H1 (cell line): ENCODE measurements at regions not wholly inside any gene's neighbourhood (a gene's known extent, or its start where the extent isn't known, plus 50 kb on each side); places are given as distances from the start of the nearest gene placed in this dataset.

Experiments
- CTCF ChIA-PET: fragments of 300-600 bp; sonication (Branson Sonifier 250); formaldehyde crosslinking; loops from one replicate; lab custom pipeline; 2021; ENCODE audit not compliant: partially characterized antibody; lab: Charles Lee
- POLR2A ChIA-PET: fragments of 300-600 bp; sonication (Branson Sonifier 250); formaldehyde crosslinking; loops from one replicate; lab custom pipeline; 2021; ENCODE audit warnings: inconsistent platforms; ENCODE audit not compliant: partially characterized antibody; lab: Charles Lee
- DNase-seq, 2 experiments: peaks; one replicate each; pipeline versions ENCODE4 v3.0.0 to v3.0.0-alpha.2; 2010 to 2022; ENCODE audit warnings: low spot score in 2 of 2, low read depth in 1 of 2, mixed read lengths in 1 of 2
- FAIRE-seq: peaks from 2 replicates; lab custom pipeline; 2011; peaks lifted over from hg19 to GRCh38; lab: Jason Lieb, UNC
- H2AFZ ChIP-seq: 2 replicates; pipeline ENCODE4 v1.8.1; 2012; ENCODE audit warnings: low read length, inconsistent platforms
- H2AK5ac ChIP-seq: 2 replicates; pipeline ENCODE4 v1.6.1; 2013; ENCODE audit warnings: low read depth, low read length
- H2BK120ac ChIP-seq: replicated peaks from 2 replicates; pipeline ENCODE3; 2013; ENCODE audit warnings: low read depth, low read length, inconsistent platforms
- H2BK12ac ChIP-seq: 2 replicates; pipeline ENCODE4 v1.6.1; 2013; ENCODE audit warnings: low read depth, low read length
- H2BK15ac ChIP-seq: 2 replicates; pipeline ENCODE4 v1.6.1; 2013; ENCODE audit warnings: low read length
- H2BK20ac ChIP-seq: 2 replicates; pipeline ENCODE4 v1.6.1; 2013; ENCODE audit warnings: low read length
- H2BK5ac ChIP-seq: 2 replicates; pipeline ENCODE4 v1.6.1; 2013; ENCODE audit warnings: low read depth, low read length
- H3K14ac ChIP-seq: 2 replicates; pipeline ENCODE4 v1.6.1; 2013; ENCODE audit warnings: inconsistent platforms; ENCODE audit not compliant: insufficient read length
- H3K18ac ChIP-seq: 2 replicates; pipeline ENCODE4 v1.6.1; 2013; ENCODE audit warnings: low read length; ENCODE audit errors: extremely low read depth
- H3K23ac ChIP-seq: 2 replicates; pipeline ENCODE4 v1.6.1; 2013; ENCODE audit warnings: inconsistent platforms; ENCODE audit not compliant: insufficient read length
- H3K23me2 ChIP-seq: 2 replicates; pipeline ENCODE4 v1.6.1; 2013; ENCODE audit warnings: low read depth, low read length
- H3K27ac ChIP-seq: 2 replicates; pipeline ENCODE4 v1.6.1; 2011; ENCODE audit warnings: low read depth, low read length, inconsistent platforms
- H3K27me3 ChIP-seq, 4 experiments: replicated peaks in 1 of 4; 1 replicate in 1 of 4; 2 replicates in 3 of 4; pipeline versions ENCODE4 v1.6.1 to v1.8.1; 2011 to 2013; ENCODE audit warnings: low read length in 3 of 4, mild to moderate bottlenecking in 3 of 4, inconsistent platforms in 2 of 4, mixed read lengths in 2 of 4, moderate library complexity in 1 of 4; ENCODE audit not compliant: control insufficient read depth in 3 of 4, insufficient read depth in 3 of 4; ENCODE audit errors: extremely low read depth in 1 of 4
- H3K36me3 ChIP-seq, 4 experiments: 2 replicates each; pipeline versions ENCODE4 v1.6.1 to v1.8.1; 2011 to 2013; ENCODE audit warnings: mild to moderate bottlenecking in 4 of 4, low read length in 3 of 4, moderate library complexity in 2 of 4, control low read depth in 1 of 4, inconsistent platforms in 1 of 4; ENCODE audit not compliant: insufficient read depth in 4 of 4, control insufficient read depth in 2 of 4
- H3K4ac ChIP-seq: replicated peaks from 2 replicates; pipeline ENCODE3; 2013; ENCODE audit warnings: low read length, low read depth, mixed read lengths, inconsistent platforms; ENCODE audit not compliant: insufficient read length
- H3K4me1 ChIP-seq, 4 experiments: replicated peaks in 1 of 4; 1 replicate in 1 of 4; 2 replicates in 3 of 4; pipeline versions ENCODE4 v1.6.1 to v1.8.1; 2011 to 2013; ENCODE audit warnings: low read length in 3 of 4, inconsistent platforms in 2 of 4, mixed read lengths in 1 of 4; ENCODE audit not compliant: insufficient read depth in 4 of 4, control insufficient read depth in 3 of 4
- H3K4me2 ChIP-seq, 2 experiments: 2 replicates each; pipeline versions ENCODE4 v1.6.1 to v1.8.1; 2011 to 2013; ENCODE audit warnings: low read depth in 2 of 2, low read length in 2 of 2, control low read depth in 1 of 2, inconsistent platforms in 1 of 2, mild to moderate bottlenecking in 1 of 2; ENCODE audit not compliant: insufficient read depth in 1 of 2
- H3K4me3 ChIP-seq, 4 experiments: fragments of 200-600, 300-600 bp in 1 of 4; sonication (generic), shearing (Covaris generic), sonication (Bioruptor Twin) in 1 of 4; 2 replicates each; pipeline versions ENCODE4 v1.5.1 to v1.8.1; 2011 to 2016; ENCODE audit warnings: low read length in 4 of 4, low read depth in 3 of 4, control low read depth in 2 of 4, inconsistent platforms in 2 of 4, mild to moderate bottlenecking in 2 of 4, mixed read lengths in 1 of 4, moderate library complexity in 1 of 4; ENCODE audit not compliant: insufficient read depth in 2 of 4; ENCODE audit errors: extremely low read depth in 1 of 4
- H3K56ac ChIP-seq: replicated peaks from 2 replicates; pipeline ENCODE3; 2013; ENCODE audit warnings: low read depth, mild to moderate bottlenecking, mixed read lengths, low read length, inconsistent platforms; ENCODE audit not compliant: insufficient read length
- H3K79me1 ChIP-seq: 2 replicates; pipeline ENCODE4 v1.6.1; 2013; ENCODE audit warnings: low read depth, low read length, control low read depth
- H3K79me2 ChIP-seq, 2 experiments: 2 replicates each; pipeline versions ENCODE4 v1.6.1 to v1.8.1; 2012 to 2013; ENCODE audit warnings: low read length in 2 of 2, mild to moderate bottlenecking in 2 of 2, inconsistent platforms in 1 of 2; ENCODE audit not compliant: insufficient read depth in 2 of 2, control insufficient read depth in 1 of 2
- H3K9ac ChIP-seq, 4 experiments: replicated peaks in 1 of 4; 1 replicate in 1 of 4; 2 replicates in 3 of 4; pipeline versions ENCODE4 v1.6.1 to v1.8.1; 2011 to 2013; ENCODE audit warnings: low read depth in 3 of 4, low read length in 3 of 4, control low read depth in 2 of 4, mild to moderate bottlenecking in 2 of 4, moderate library complexity in 2 of 4, inconsistent platforms in 1 of 4; ENCODE audit errors: extremely low read depth in 1 of 4
- H3K9me3 ChIP-seq, 2 experiments: 2 replicates each; pipeline versions ENCODE4 v1.6.1 to v1.8.1; 2012 to 2013; ENCODE audit warnings: mild to moderate bottlenecking in 2 of 2, moderate library complexity in 2 of 2, control low read depth in 1 of 2, inconsistent platforms in 1 of 2, low read depth in 1 of 2, low read length in 1 of 2, mixed read lengths in 1 of 2; ENCODE audit not compliant: insufficient read depth in 2 of 2
- H4K20me1 ChIP-seq, 2 experiments: replicated peaks in 1 of 2; 2 replicates each; pipeline versions ENCODE3 to v1.8.1; 2011 to 2013; ENCODE audit warnings: inconsistent platforms in 2 of 2, low read length in 2 of 2, mild to moderate bottlenecking in 1 of 2; ENCODE audit not compliant: insufficient read depth in 2 of 2, control insufficient read depth in 1 of 2
- H4K5ac ChIP-seq: 2 replicates; pipeline ENCODE4 v1.6.1; 2013; ENCODE audit warnings: low read length, low read depth, mixed read lengths, inconsistent platforms; ENCODE audit not compliant: insufficient read length
- H4K8ac ChIP-seq: 2 replicates; pipeline ENCODE4 v1.8.0; 2013; ENCODE audit warnings: mild to moderate bottlenecking, moderate library complexity, low read length, inconsistent platforms; ENCODE audit not compliant: insufficient read depth; ENCODE audit errors: extremely low read depth
- H4K91ac ChIP-seq: replicated peaks from 2 replicates; pipeline ENCODE3; 2013; ENCODE audit warnings: low read length, mixed read lengths, inconsistent platforms; ENCODE audit not compliant: insufficient read length
- E2F6 ChIP-seq: IDR thresholded peaks from 2 replicates; pipeline ENCODE4 v1.6.1; 2012; ENCODE audit warnings: inconsistent platforms
- EZH2 ChIP-seq: fragments of 200-600 bp; sonication (generic); IDR thresholded peaks from 2 replicates; pipeline ENCODE4 v1.7.1; 2012; ENCODE audit warnings: low read depth, mild to moderate bottlenecking, moderate library complexity, low read length, inconsistent platforms; ENCODE audit not compliant: severe bottlenecking
- HDAC2 ChIP-seq, 2 experiments: fragments of 300-600 bp in 1 of 2; sonication (generic) in 1 of 2; IDR thresholded peaks; 2 replicates each; pipeline ENCODE4 v1.6.1; 2011 to 2012; ENCODE audit warnings: low read depth in 2 of 2, low read length in 2 of 2, mild to moderate bottlenecking in 2 of 2, moderate library complexity in 2 of 2, borderline replicate concordance in 1 of 2, inconsistent platforms in 1 of 2
- JUND ChIP-seq: IDR thresholded peaks from 2 replicates; pipeline ENCODE4 v1.6.1; 2011; ENCODE audit warnings: mild to moderate bottlenecking, improper control_type of control experiment, low read length
- NRF1 ChIP-seq: IDR thresholded peaks from 2 replicates; pipeline ENCODE4 v1.6.1; 2011; ENCODE audit warnings: mild to moderate bottlenecking, low read depth, low read length, improper control_type of control experiment
- SIN3A ChIP-seq, 2 experiments: IDR thresholded peaks in 1 of 2; conservative IDR thresholded peaks in 1 of 2; 2 replicates each; pipeline ENCODE4 v1.6.1; 2011 to 2012; ENCODE audit warnings: low read length in 2 of 2, improper control_type of control experiment in 1 of 2, low read depth in 1 of 2, mild to moderate bottlenecking in 1 of 2
- SP2 ChIP-seq: IDR thresholded peaks from 2 replicates; pipeline ENCODE4 v1.6.1; 2012; ENCODE audit warnings: mild to moderate bottlenecking, low read length, inconsistent platforms
- SP4 ChIP-seq: IDR thresholded peaks from 2 replicates; pipeline ENCODE4 v1.6.1; 2012; ENCODE audit warnings: low read length, inconsistent platforms
- YY1 ChIP-seq: IDR thresholded peaks from 2 replicates; pipeline ENCODE4 v1.6.1; 2011; ENCODE audit warnings: low read depth, mild to moderate bottlenecking, low read length
- ZNF274 ChIP-seq: IDR thresholded peaks from 2 replicates; pipeline ENCODE4 v1.7.0; 2012; ENCODE audit warnings: low read length, borderline replicate concordance; ENCODE audit errors: extremely low read depth
- WGBS, 2 experiments: shearing (Covaris generic) in 1 of 2; methylation state at CpG; one replicate each; pipeline versions ENCODE4 v1.1.6 to v1.1.7; 2013 to 2015; ENCODE audit warnings: low lambda C conversion rate in 2 of 2, mixed read lengths in 2 of 2, inconsistent platforms in 1 of 2, low coverage in 1 of 2, missing lambda C conversion rate in 1 of 2; ENCODE audit not compliant: insufficient replicate concordance in 2 of 2, insufficient coverage in 1 of 2, insufficient read length in 1 of 2; ENCODE audit errors: extremely low coverage in 1 of 2, missing lambda C conversion rate in 1 of 2; 5-methylcytosine and 5-hydroxymethylcytosine counted together
- TF ChIP-seq, protein P1 (sequence below): IDR thresholded peaks from 2 replicates; pipeline ENCODE4 v1.6.1; 2011; ENCODE audit warnings: low read depth, mild to moderate bottlenecking, low read length; ENCODE audit not compliant: insufficient read depth
- TF ChIP-seq, protein P2 (sequence below): IDR thresholded peaks from 2 replicates; pipeline ENCODE4 v1.6.1; 2012; ENCODE audit warnings: inconsistent platforms

- H2BK12ac ChIP-seq, result no peak overlapping the region
- no peaks in the 10 kb centered on the region for H3K9me3 ChIP-seq
- no peak overlapping the region for H3K14ac ChIP-seq
- H3K56ac ChIP-seq, result no peak overlapping the region
- no peak overlapping the region for H2BK15ac ChIP-seq
- no peak overlapping the region for H3K4me2 ChIP-seq
- ChIA-PET POLR2A (interaction anchor here (0.9 kb wide), 1 partner anchor 8 kb away, joined by 3 read pairs; no protein-coding TSS in a partner anchor), CTCF (interaction anchor here (0.6 to 1.2 kb wide), 3 partner anchors 8 to 143 kb away, joined by 3 to 6 read pairs (median 3); no protein-coding TSS in a partner anchor)
- 81% methylated on average over 7 of the region's 10 CpGs; no CpG with 5 or more reads in 1 of the 2 experiments for WGBS, 2 experiments
- H3K27ac ChIP-seq, result no peak overlapping the region
- no peak for FAIRE-seq
- no peak overlapping the region for H2BK20ac ChIP-seq
- no peak overlapping the region for H4K91ac ChIP-seq
- H3K23ac ChIP-seq, result no peak overlapping the region
- peaks cover 11% of the 10 kb centered on the region; the same call in 1 of the 2 replicates for H3K79me1 ChIP-seq
- no peaks in the 10 kb centered on the region for H3K27me3 ChIP-seq
- H2AFZ ChIP-seq, result no peak overlapping the region
- H4K5ac ChIP-seq, result no peak overlapping the region
- no peak overlapping the region for H2BK120ac ChIP-seq
- no peak for DNase-seq
- H3K4ac ChIP-seq, result no peak overlapping the region
- no peaks in the 10 kb centered on the region for H3K36me3 ChIP-seq
- H3K4me3 ChIP-seq, result no peak overlapping the region
- no peak overlapping the region for H4K8ac ChIP-seq
- H3K9ac ChIP-seq, result no peak overlapping the region
- H3K18ac ChIP-seq, result no peak overlapping the region
- no peaks in the 10 kb centered on the region for H3K23me2 ChIP-seq
- no peaks in the 10 kb centered on the region for H4K20me1 ChIP-seq
- no peaks in the 10 kb centered on the region for H3K79me2 ChIP-seq
- 0 out of 2 replicates have a peak overlapping the region, but pooled peaks have one; percentile 7 for H2BK5ac ChIP-seq
- H3K4me1 ChIP-seq, result peaks cover 0 to 4% (median 1%) of the 10 kb centered on the region in 4 experiments; a peak in 2 of 7 replicates
- H2AK5ac ChIP-seq, result no peak overlapping the region
- TF ChIP-seq SP2 (no peak), SP4 (no peak), ZNF274 (no peak), JUND (no peak), YY1 (no peak), E2F6 (no peak), HDAC2 (IDR thresholded peaks at IDR 0.05; ENCODE audit: borderline replicate concordance in 1 of 2, low read depth in 2 of 2, low read length in 2 of 2) (no peak), EZH2 (no peak), NRF1 (no peak), SIN3A (conservative IDR thresholded peaks at IDR 0.05 in 1 of 2, IDR thresholded peaks at IDR 0.05 in 1 of 2; ENCODE audit: low read depth in 1 of 2, low read length in 2 of 2) (no peak)
- TF ChIP-seq, protein P1, sequence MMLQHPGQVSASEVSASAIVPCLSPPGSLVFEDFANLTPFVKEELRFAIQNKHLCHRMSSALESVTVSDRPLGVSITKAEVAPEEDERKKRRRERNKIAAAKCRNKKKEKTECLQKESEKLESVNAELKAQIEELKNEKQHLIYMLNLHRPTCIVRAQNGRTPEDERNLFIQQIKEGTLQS, result no peak
- TF ChIP-seq, protein P2, sequence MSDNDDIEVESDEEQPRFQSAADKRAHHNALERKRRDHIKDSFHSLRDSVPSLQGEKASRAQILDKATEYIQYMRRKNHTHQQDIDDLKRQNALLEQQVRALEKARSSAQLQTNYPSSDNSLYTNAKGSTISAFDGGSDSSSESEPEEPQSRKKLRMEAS, result no peak
Observed at GRCh38 chr6:14912226-14912625, 333.6 kb upstream of the JARID2 start.
